ENCODE measurements at regions not wholly inside any gene's neighbourhood (a gene's known extent, or its start where the extent isn't known, plus 50 kb on each side); places are given as distances from the start of the nearest gene placed in this dataset.

- Mint-ChIP-seq H3K27ac (peak overlapping the region in 2 of 7 donors; percentile 28 to 43), H3K4me3 (no peak overlapping the region)
Observed at GRCh38 chr2:144248350-144249034, 271.4 kb downstream of the ZEB2 start.

GRCh38 chr2:144244938-144245337 lies 275.0 kb downstream of the ZEB2 start:
- Mint-ChIP-seq H3K4me1 (peaks cover 12% of the 10 kb centered on the region), H3K4me3 (no peak overlapping the region), H3K9me3 (peaks cover 0 to 4% (median 0%) of the 10 kb centered on the region in 7 donors), H3K36me3 (no peaks in the 10 kb centered on the region), H3K27me3 (ENCODE audit: low read depth in 3 of 3) (no peaks in the 10 kb centered on the region), H3K27ac (no peak overlapping the region)
- no peaks in the 10 kb centered on the region for H3K36me3 ChIP-seq (replicated peaks in 1 of 2; ENCODE audit: control insufficient read depth in 1 of 2, insufficient read depth in 2 of 2, low read length in 2 of 2)
- H4K20me1 ChIP-seq (ENCODE audit: insufficient read depth, low read length) = no peaks in the 10 kb centered on the region
- H3K4me3 ChIP-seq (replicated peaks in 1 of 3; ENCODE audit: low read depth in 2 of 3, low read length in 3 of 3) = no peak overlapping the region
- no peak overlapping the region for H3K27ac ChIP-seq (ENCODE audit: low read depth in 1 of 2, low read length in 2 of 2)
- no peaks in the 10 kb centered on the region for H3K79me2 ChIP-seq (ENCODE audit: insufficient read depth, low read length)
- no peaks in the 10 kb centered on the region for H3K9me3 ChIP-seq (replicated peaks in 1 of 2; ENCODE audit: control insufficient read depth in 1 of 2, insufficient read depth in 1 of 2, low read length in 2 of 2)
- no peak overlapping the region for H2AFZ ChIP-seq (ENCODE audit: insufficient read depth, low read depth, low read length, poor library complexity, severe bottlenecking)
- no peaks in the 10 kb centered on the region for H3K27me3 ChIP-seq (ENCODE audit: control insufficient read depth in 2 of 2, insufficient read depth in 2 of 2, low read length in 2 of 2)
- H3K4me1 ChIP-seq (ENCODE audit: control insufficient read depth in 1 of 2, insufficient read depth in 2 of 2, low read length in 2 of 2) = peaks cover 8 to 13% of the 10 kb centered on the region in 2 donors
- no peak overlapping the region for H3K4me2 ChIP-seq (replicated peaks; ENCODE audit: extremely low read depth, low read length, poor library complexity, severe bottlenecking)
- no peak overlapping the region for H3K9ac ChIP-seq (ENCODE audit: insufficient read depth, low read length, poor library complexity, severe bottlenecking)
- DNase-seq = no peak
- no peak for TF ChIP-seq CTCF (IDR thresholded peaks at IDR 0.05)
- intact Hi-C loops (cut with micrococcal nuclease) = no loop called here

More at GRCh38 chr2:144248350-144249034, 271.4 kb downstream of the ZEB2 start:
- H3K9me3 Mint-ChIP-seq = peaks cover 8 to 16% (median 9%) of the 10 kb centered on the region in 7 donors
- Histone ChIP-seq H3K4me1 (ENCODE audit: control insufficient read depth in 1 of 2, insufficient read depth in 2 of 2, low read length in 2 of 2) (peaks cover 8 to 13% of the 10 kb centered on the region in 2 donors), H3K9me3 (replicated peaks in 1 of 2; ENCODE audit: control insufficient read depth in 1 of 2, insufficient read depth in 1 of 2, low read length in 2 of 2) (peaks cover 6 to 11% of the 10 kb centered on the region in 2 donors), H3K27me3 (ENCODE audit: control insufficient read depth in 2 of 2, insufficient read depth in 2 of 2, low read length in 2 of 2) (no peaks in the 10 kb centered on the region), H3K27ac (ENCODE audit: low read depth in 1 of 2, low read length in 2 of 2) (peak overlapping the region in 1 of 2 donors; percentile 28), H3K9ac (ENCODE audit: insufficient read depth, low read length, poor library complexity, severe bottlenecking) (no peak overlapping the region), H4K20me1 (ENCODE audit: insufficient read depth, low read length) (no peaks in the 10 kb centered on the region), H3K36me3 (replicated peaks in 1 of 2; ENCODE audit: control insufficient read depth in 1 of 2, insufficient read depth in 2 of 2, low read length in 2 of 2) (peaks cover 0 to under 1% of the 10 kb centered on the region in 2 donors), H3K79me2 (ENCODE audit: insufficient read depth, low read length) (no peaks in the 10 kb centered on the region), H3K4me2 (replicated peaks; ENCODE audit: extremely low read depth, low read length, poor library complexity, severe bottlenecking) (peak overlapping the region; percentile 34), H2AFZ (ENCODE audit: insufficient read depth, low read depth, low read length, poor library complexity, severe bottlenecking) (no peak overlapping the region), H3K4me3 (replicated peaks in 1 of 3; ENCODE audit: low read depth in 2 of 3, low read length in 3 of 3) (no peak overlapping the region)
- WGBS (ENCODE audit: insufficient coverage) = 96% methylated on average over 3 of the region's 4 CpGs
- DNase-seq = no peak
- intact Hi-C loops (cut with micrococcal nuclease) = no loop called here
- H3K27me3 Mint-ChIP-seq (ENCODE audit: low read depth in 3 of 3) = no peaks in the 10 kb centered on the region
- no peak for TF ChIP-seq CTCF (IDR thresholded peaks at IDR 0.05)
- peaks cover 8 to 9% of the 10 kb centered on the region in 2 donors for H3K36me3 Mint-ChIP-seq
- peaks cover 12% of the 10 kb centered on the region for H3K4me1 Mint-ChIP-seq

Data from CD14-positive monocyte (primary cell).